ENCODE measurements at regions not wholly inside any gene's neighbourhood (a gene's known extent, or its start where the extent isn't known, plus 50 kb on each side); places are given as distances from the start of the nearest gene placed in this dataset.
"Not testable (repeated sequence)": the region's sequence is repeated elsewhere in the genome, so short reads cannot be mapped to it uniquely, and the experiment has no call there.

- not testable (repeated sequence) for H3K27ac Mint-ChIP-seq; H3K27me3 Mint-ChIP-seq; ATAC-seq; H3K4me3 Mint-ChIP-seq; H3K9me3 Mint-ChIP-seq (ENCODE audit: low read depth); DNase-seq; H3K36me3 Mint-ChIP-seq
- H3K4me1 Mint-ChIP-seq, result peaks cover 29% of the 10 kb centered on the region
- CTCF ChIA-PET, result interaction anchor here (1.2 kb wide), 1 partner anchor 18 kb away, joined by 3 read pairs; no protein-coding TSS in a partner anchor
Measured at GRCh38 chr1:148392505-148392904, 90.6 kb downstream of the PPIAL4G start.

DNA sequence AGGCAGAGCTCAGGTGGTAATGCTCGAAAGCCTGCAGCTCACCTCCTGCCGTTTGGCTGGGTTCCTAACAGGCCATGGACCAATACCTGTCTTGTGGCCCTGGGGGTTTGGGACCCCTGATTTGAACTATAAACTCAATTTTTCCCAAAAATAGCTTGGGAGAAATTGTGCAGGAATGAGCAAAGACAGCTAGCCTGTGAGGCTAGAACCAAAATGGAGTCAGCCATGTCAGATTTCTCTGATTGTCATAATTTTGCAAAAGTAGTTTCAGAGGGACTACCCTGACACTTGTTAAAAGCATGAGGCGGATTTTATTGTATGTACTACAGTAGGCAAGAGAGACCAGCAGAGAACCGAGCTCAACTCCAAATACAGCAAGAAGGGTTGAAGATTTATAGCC is 91.8 kb downstream of the PPIAL4G start:
- H3K4me3 Mint-ChIP-seq; H3K27me3 Mint-ChIP-seq; H3K27ac Mint-ChIP-seq; ATAC-seq; H3K36me3 Mint-ChIP-seq; H3K9me3 Mint-ChIP-seq (ENCODE audit: low read depth); CTCF ChIA-PET; DNase-seq: not testable (repeated sequence)
- peaks cover 29% of the 10 kb centered on the region for H3K4me1 Mint-ChIP-seq

DNA sequence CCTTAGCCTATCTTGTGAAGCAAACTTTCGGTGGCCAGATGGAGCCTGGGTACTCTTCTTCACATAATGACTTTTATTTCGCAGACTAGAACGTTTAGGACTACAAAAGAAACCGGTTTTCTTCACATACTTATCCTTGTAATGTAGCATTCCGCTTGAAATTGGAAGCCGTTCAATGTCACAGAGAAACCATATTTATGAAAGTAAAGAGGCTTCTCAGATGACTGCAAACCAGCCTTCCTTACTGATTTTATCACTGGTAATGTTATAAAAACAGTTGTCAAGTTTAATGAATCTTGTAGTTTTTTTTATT is 94.1 kb downstream of the PPIAL4G start:
- H3K36me3 Mint-ChIP-seq, result no peaks in the 10 kb centered on the region
- H3K4me3 Mint-ChIP-seq, result peak overlapping the region; percentile 79
- H3K9me3 Mint-ChIP-seq (ENCODE audit: low read depth), result no peaks in the 10 kb centered on the region
- no peak for DNase-seq
- peak overlapping the region; percentile 95 for H3K27ac Mint-ChIP-seq
- no peaks in the 10 kb centered on the region for H3K27me3 Mint-ChIP-seq
- CTCF ChIA-PET, result interaction anchor here (1.4 to 1.5 kb wide), 2 partner anchors 16 to 134 kb away, joined by 3 to 8 read pairs; no protein-coding TSS in a partner anchor
- peaks cover 38% of the 10 kb centered on the region for H3K4me1 Mint-ChIP-seq
- no peak for ATAC-seq

GRCh38 chr1:148388260-148389026 is 94.7 kb downstream of the PPIAL4G start:
- Mint-ChIP-seq H3K9me3 (ENCODE audit: low read depth) (no peaks in the 10 kb centered on the region), H3K4me3 (peak overlapping the region; percentile 79), H3K27ac (peak overlapping the region; percentile 95), H3K27me3 (no peaks in the 10 kb centered on the region), H3K36me3 (no peaks in the 10 kb centered on the region), H3K4me1 (peaks cover 38% of the 10 kb centered on the region)
- CTCF ChIA-PET, result interaction anchor here (1.4 to 1.5 kb wide), 2 partner anchors 16 to 134 kb away, joined by 3 to 8 read pairs; no protein-coding TSS in a partner anchor
- DNase-seq (peak; percentile 96), ATAC-seq (peak; percentile 92)

DNA sequence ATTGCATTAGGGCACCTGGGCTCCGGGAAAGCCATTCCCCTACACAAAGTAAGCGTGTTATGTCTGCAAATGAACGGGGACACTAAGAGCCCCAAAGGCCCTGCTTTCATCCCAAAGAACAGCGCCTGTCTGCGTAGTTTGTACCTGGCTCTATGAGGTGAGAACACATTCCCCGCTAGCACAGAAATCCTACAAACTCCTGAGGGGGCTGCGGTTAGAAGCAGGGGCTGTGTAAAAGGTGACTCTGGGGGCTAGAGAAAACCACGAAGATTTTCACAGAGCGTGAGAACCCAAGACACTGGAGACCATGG is 95.2 kb downstream of the PPIAL4G start:
- not testable (repeated sequence) for DNase-seq; ATAC-seq; H3K9me3 Mint-ChIP-seq (ENCODE audit: low read depth); H3K27me3 Mint-ChIP-seq; H3K36me3 Mint-ChIP-seq
- peaks cover 39% of the 10 kb centered on the region for H3K4me1 Mint-ChIP-seq
- CTCF ChIA-PET, result interaction anchor here (1.4 to 1.5 kb wide), 2 partner anchors 15 to 135 kb away, joined by 3 to 8 read pairs; no protein-coding TSS in a partner anchor
- peak overlapping the region; percentile 79 for H3K4me3 Mint-ChIP-seq
- H3K27ac Mint-ChIP-seq, result peak overlapping the region; percentile 95

GRCh38 chr1:148387122-148387948 is 95.8 kb downstream of the PPIAL4G start:
- peaks cover 38% of the 10 kb centered on the region for H3K4me1 Mint-ChIP-seq
- H3K27me3 Mint-ChIP-seq; H3K9me3 Mint-ChIP-seq (ENCODE audit: low read depth); ATAC-seq; DNase-seq; H3K36me3 Mint-ChIP-seq; H3K4me3 Mint-ChIP-seq: not testable (repeated sequence)
- H3K27ac Mint-ChIP-seq, result peak overlapping the region; percentile 15
- CTCF ChIA-PET, result interaction anchor here (0.7 to 1.5 kb wide), 2 partner anchors 13 to 136 kb away, joined by 3 read pairs; no protein-coding TSS in a partner anchor

- Mint-ChIP-seq H3K36me3 (no peaks in the 10 kb centered on the region), H3K27me3 (no peaks in the 10 kb centered on the region), H3K27ac (no peak overlapping the region), H3K4me1 (peaks cover 37% of the 10 kb centered on the region), H3K4me3 (no peak overlapping the region), H3K9me3 (ENCODE audit: low read depth) (no peaks in the 10 kb centered on the region)
- CTCF ChIA-PET, result interaction anchor here (0.7 kb wide), 1 partner anchor 12 kb away, joined by 3 read pairs; no protein-coding TSS in a partner anchor
- ATAC-seq (no peak), DNase-seq (no peak)
Measured at GRCh38 chr1:148386617-148387016, 96.5 kb downstream of the PPIAL4G start.

- not testable (repeated sequence) for H3K27ac Mint-ChIP-seq; H3K4me3 Mint-ChIP-seq; DNase-seq; H3K27me3 Mint-ChIP-seq; H3K36me3 Mint-ChIP-seq; H3K9me3 Mint-ChIP-seq (ENCODE audit: low read depth); ATAC-seq
- CTCF ChIA-PET, result interaction anchor here (1.2 kb wide), 1 partner anchor 13 kb away, joined by 3 read pairs; no protein-coding TSS in a partner anchor
- peaks cover 37% of the 10 kb centered on the region for H3K4me1 Mint-ChIP-seq
Measured at GRCh38 chr1:148386031-148386398, 97.1 kb downstream of the PPIAL4G start.

GRCh38 chr1:148385371-148386030 is 97.6 kb downstream of the PPIAL4G start:
- ATAC-seq (no peak), DNase-seq (no peak)
- Mint-ChIP-seq H3K4me3 (no peak overlapping the region), H3K4me1 (peaks cover 37% of the 10 kb centered on the region), H3K27ac (no peak overlapping the region), H3K36me3 (no peaks in the 10 kb centered on the region), H3K27me3 (no peaks in the 10 kb centered on the region), H3K9me3 (ENCODE audit: low read depth) (no peaks in the 10 kb centered on the region)
- CTCF ChIA-PET, result interaction anchor here (1.2 kb wide), 1 partner anchor 12 kb away, joined by 3 read pairs; no protein-coding TSS in a partner anchor

DNA sequence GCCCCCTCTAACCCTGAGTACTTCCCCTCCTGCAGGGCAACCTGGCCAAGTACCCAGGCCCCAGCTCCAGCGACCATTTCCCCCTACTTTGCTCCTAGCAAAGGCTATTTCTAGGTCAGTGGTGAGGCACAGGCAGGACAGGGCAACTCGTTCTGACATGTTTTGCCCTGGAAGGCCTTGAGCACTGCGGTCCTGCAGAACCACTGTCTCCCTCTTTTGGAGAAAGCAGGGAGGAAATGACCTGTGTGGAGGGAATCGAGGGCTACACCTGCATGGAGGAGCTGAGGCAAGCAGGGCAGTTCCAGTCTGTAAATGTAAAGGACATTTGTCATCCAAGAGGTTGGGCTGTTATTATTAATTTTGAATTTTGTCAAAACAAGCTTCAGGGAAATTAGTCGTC is 99.1 kb downstream of the PPIAL4G start:
- peaks cover 30% of the 10 kb centered on the region for H3K4me1 Mint-ChIP-seq
- DNase-seq (no peak), ATAC-seq (no peak)
- H3K27ac Mint-ChIP-seq, result no peak overlapping the region
- no peaks in the 10 kb centered on the region for H3K27me3 Mint-ChIP-seq
- CTCF ChIA-PET, result interaction anchor here (0.7 to 1.5 kb wide), 3 partner anchors 8 to 12 kb away, joined by 3 to 7 read pairs (median 3); no protein-coding TSS in a partner anchor
- no peak overlapping the region for H3K4me3 Mint-ChIP-seq
- H3K9me3 Mint-ChIP-seq (ENCODE audit: low read depth), result no peaks in the 10 kb centered on the region
- H3K36me3 Mint-ChIP-seq, result no peaks in the 10 kb centered on the region

- H3K9me3 Mint-ChIP-seq (ENCODE audit: low read depth), result no peaks in the 10 kb centered on the region
- H3K4me3 Mint-ChIP-seq, result no peak overlapping the region
- no peak for ATAC-seq
- no peaks in the 10 kb centered on the region for H3K27me3 Mint-ChIP-seq
- H3K36me3 Mint-ChIP-seq, result no peaks in the 10 kb centered on the region
- DNase-seq, result no peak
- CTCF ChIA-PET, result no interaction called here
- H3K27ac Mint-ChIP-seq, result no peak overlapping the region
- H3K4me1 Mint-ChIP-seq, result peaks cover 5% of the 10 kb centered on the region
Measured at GRCh38 chr1:148379697-148380096, 103.4 kb downstream of the PPIAL4G start.

- Mint-ChIP-seq H3K4me3 (no peak overlapping the region), H3K9me3 (ENCODE audit: low read depth) (no peaks in the 10 kb centered on the region), H3K27ac (no peak overlapping the region), H3K36me3 (no peaks in the 10 kb centered on the region), H3K4me1 (peaks cover 5% of the 10 kb centered on the region), H3K27me3 (no peaks in the 10 kb centered on the region)
- no peak for ATAC-seq
- CTCF ChIA-PET, result no interaction called here
- DNase-seq, result no peak
Measured at GRCh38 chr1:148379170-148379500, 104.0 kb downstream of the PPIAL4G start.

DNA sequence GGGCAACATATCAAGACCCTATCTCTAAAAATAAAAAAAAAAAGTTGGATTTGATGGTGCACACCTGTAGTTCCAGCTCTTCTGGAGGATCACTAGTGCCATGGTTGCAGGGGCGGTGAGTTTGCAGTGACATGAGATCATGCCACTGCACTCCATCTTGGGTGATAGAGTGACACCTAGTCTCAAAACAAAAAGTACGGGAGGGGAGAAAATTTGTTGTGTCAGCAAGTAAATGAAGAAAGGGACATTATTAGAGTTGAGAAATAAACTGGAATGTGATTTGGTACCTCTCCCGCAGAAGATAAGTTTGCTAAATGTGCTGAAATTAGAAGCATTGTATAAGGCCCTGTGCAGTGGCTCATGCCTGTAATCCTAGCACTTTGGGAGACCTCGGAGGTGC is 105.1 kb downstream of the PPIAL4G start:
- H3K27me3 Mint-ChIP-seq; H3K9me3 Mint-ChIP-seq (ENCODE audit: low read depth); H3K4me3 Mint-ChIP-seq; H3K27ac Mint-ChIP-seq; ATAC-seq; H3K36me3 Mint-ChIP-seq; CTCF ChIA-PET; DNase-seq: not testable (repeated sequence)
- peaks cover 13% of the 10 kb centered on the region for H3K4me1 Mint-ChIP-seq
